ENCODE measurements at regions not wholly inside any gene's neighbourhood (a gene's known extent, or its start where the extent isn't known, plus 50 kb on each side); places are given as distances from the start of the nearest gene placed in this dataset.

DNA sequence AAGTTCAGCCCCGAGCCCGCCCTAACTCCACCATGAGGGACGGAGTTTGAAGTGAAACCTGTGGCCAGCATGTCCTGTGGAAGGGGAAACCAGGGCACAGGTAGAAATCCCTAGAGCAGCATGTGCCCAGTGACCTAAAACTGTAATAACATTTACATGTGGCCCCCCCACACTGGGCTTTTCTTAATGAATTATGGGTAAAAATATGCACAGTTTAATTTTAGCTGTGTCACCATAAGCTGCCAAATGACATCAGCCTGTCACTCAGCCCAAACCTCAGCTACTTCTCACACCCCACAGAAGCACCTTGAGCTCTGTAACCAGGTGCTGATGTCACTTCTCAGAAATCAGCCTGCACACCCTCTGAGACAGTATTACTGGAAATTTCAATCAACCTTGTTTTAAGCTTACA lies 50.0 kb upstream of the SLC19A1 start:
- peak; percentile 24 for DNase-seq

DNA sequence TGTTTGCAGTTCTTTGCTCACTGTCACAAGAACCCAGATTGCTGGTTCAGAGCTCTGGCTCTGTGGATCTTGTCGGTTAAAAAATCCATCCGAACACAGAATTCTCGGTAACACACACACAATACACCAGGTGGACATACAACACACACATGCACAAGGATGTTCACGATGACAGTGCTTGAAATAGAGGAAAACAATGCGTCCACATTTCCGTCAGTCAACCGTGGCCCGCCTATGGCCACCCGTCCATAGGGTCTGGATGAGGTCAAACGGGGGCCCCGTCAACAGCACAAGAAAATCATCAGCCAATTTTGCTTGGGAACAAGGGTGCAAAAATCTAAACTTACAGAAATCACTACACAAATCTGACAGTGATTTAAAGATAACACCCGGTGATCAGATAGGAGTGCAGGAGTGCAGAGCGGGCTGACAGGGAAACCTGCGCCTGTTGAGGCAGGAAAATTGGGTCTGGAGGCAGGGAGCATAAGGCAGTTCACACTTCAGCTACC lies 50.4 kb upstream of the SLC19A1 start:
- no peak for DNase-seq

DNA sequence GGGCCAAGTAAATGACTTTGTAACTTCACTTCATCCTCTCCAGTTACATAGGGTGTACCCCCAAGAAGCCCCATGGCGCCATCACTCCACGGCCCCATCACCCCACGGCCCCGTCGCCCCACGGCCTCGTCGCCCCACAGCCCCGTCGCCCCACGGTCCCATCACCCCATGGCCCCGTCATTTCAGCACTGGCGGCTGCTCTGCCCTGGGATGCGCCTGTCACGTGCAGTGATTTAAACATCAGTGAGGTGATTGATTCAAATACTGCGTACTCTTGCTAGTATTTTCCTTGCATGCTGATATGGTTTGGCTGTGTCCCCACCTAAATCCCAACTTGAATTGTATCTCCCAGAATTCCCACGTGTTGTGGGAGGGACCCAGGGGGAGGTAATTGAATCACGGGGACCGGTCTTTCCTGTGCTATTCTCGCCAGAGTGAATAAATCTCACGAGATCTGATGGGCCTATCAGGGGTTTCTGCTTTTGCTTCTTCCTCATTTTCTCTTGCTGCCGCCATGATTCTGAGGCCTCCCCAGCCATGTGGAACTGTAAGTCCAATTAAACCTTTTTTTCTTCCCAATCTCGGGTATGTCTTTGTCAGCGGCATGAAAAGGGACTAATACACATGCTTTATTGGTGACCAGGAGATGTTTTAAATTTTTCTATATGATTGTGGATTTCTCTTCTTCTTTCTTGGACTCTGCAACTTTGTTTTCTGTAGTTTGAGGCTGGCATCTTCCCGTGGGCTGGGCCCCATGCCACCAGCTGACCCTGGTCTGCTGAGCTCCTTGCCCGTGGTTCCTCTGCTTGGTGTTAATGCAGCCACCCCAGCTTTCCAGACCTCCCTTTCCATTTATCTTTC lies 50.1 kb upstream of the PCBP3 start:
- DNase-seq: no peak

Measured in hematopoietic multipotent progenitor cell treated with erythropoietin and hydrocortisone succinate and interleukin-3 and kit ligand, for 8 days (in vitro differentiated cells).